Transverse colon (tissue), 4 donors: ENCODE measurements at regions not wholly inside any gene's neighbourhood (a gene's known extent, or its start where the extent isn't known, plus 50 kb on each side); places are given as distances from the start of the nearest gene placed in this dataset.

Experiments
- DNase-seq: peaks from one replicate; pipeline ENCODE4 v3.0.0-alpha.2; 2019
- H3K27ac ChIP-seq, 4 donors: fragments of 200-600 bp; sonication (generic); 2 replicates each; pipeline ENCODE4 v1.5.1; 2016 to 2018; ENCODE audit warnings: inconsistent platforms in 4 of 4
- H3K27me3 ChIP-seq: fragments of 200-600 bp; sonication (generic); 2 replicates; pipeline ENCODE4 v1.5.1; 2017; ENCODE audit warnings: inconsistent platforms
- H3K36me3 ChIP-seq, 4 donors: fragments of 200-600 bp; sonication (generic); 2 replicates each; pipeline ENCODE4 v1.5.1; 2017 to 2019; ENCODE audit warnings: inconsistent platforms in 4 of 4
- H3K4me1 ChIP-seq, 4 donors: fragments of 200-600 bp; sonication (generic); 2 replicates each; pipeline ENCODE4 v1.5.1; 2017 to 2020; ENCODE audit warnings: inconsistent platforms in 4 of 4
- H3K4me3 ChIP-seq, 4 donors: fragments of 200-600 bp; sonication (generic); 1 replicate in 1 of 4; 2 replicates in 3 of 4; pipeline versions ENCODE4 v1.5.1 to v1.6.1; 2017 to 2019; ENCODE audit warnings: inconsistent platforms in 4 of 4
- H3K9me3 ChIP-seq, 2 donors: fragments of 200-600 bp; sonication (generic); 2 replicates each; pipeline ENCODE4 v1.5.1; 2017 to 2019; ENCODE audit warnings: inconsistent platforms in 2 of 2
- CTCF ChIP-seq, 5 experiments: fragments of 200-600 bp in 3 of 5; fragments of 450-650 bp in 2 of 5; sonication (generic) in 3 of 5; IDR thresholded peaks; 1 replicate in 2 of 5; 2 replicates in 3 of 5; pipeline ENCODE4 v1.5.1; 2016 to 2017; ENCODE audit warnings: antibody characterized with exemption in 5 of 5, inconsistent platforms in 3 of 5, mild to moderate bottlenecking in 2 of 5, moderate library complexity in 1 of 5
- EP300 ChIP-seq: sonication (generic); formaldehyde crosslinking; IDR thresholded peaks from one replicate; pipeline ENCODE4 v1.6.1; 2017; ENCODE audit warnings: antibody characterized with exemption, low read depth
- POLR2A ChIP-seq: fragments of 450-650 bp; IDR thresholded peaks from one replicate; pipeline ENCODE4 v1.6.1; 2016; ENCODE audit warnings: antibody characterized with exemption, mild to moderate bottlenecking, moderate library complexity
- POLR2AphosphoS5 ChIP-seq, 3 donors: sonication (generic); formaldehyde crosslinking; IDR thresholded peaks; one replicate each; pipeline ENCODE4 v1.6.1; 2016; ENCODE audit warnings: antibody characterized with exemption in 3 of 3
- WGBS, 2 donors: methylation state at CpG; one replicate each; pipeline ENCODE4 v1.1.5; 2018; ENCODE audit warnings: low coverage in 1 of 2; 5-methylcytosine and 5-hydroxymethylcytosine counted together
- in situ Hi-C, 4 donors: fragments of 200-750 bp; cut with MboI; loops; one replicate each; pipeline versions ENCODE4 v1.15.0 to v1.15.1; 2017; ENCODE audit warnings: low sequenced_read_pairs in 3 of 4, low pct_ligation_motif_present in 1 of 4, low pct_unique_long_range_greater_than_20kb in 1 of 4
- intact Hi-C: fragments of 100-400 bp; cut with DNase I; formaldehyde crosslinking; loops from one replicate; pipeline ENCODE4 v1.15.1; 2023; ENCODE audit warnings: low total_unique reads

GRCh38 chr7:98679741-98680140 is 62.7 kb downstream of the NPTX2 start:
- H3K36me3 ChIP-seq, result no peaks in the 10 kb centered on the region
- H3K9me3 ChIP-seq, result no peaks in the 10 kb centered on the region
- intact Hi-C loops (no loop called here), in situ Hi-C loops (no loop called here)
- peaks cover 4% of the 10 kb centered on the region for H3K27me3 ChIP-seq
- no peak for DNase-seq
- no peaks in the 10 kb centered on the region for H3K4me1 ChIP-seq
- H3K27ac ChIP-seq, result no peak overlapping the region
- H3K4me3 ChIP-seq, result no peak overlapping the region
- 20 to 95% methylated on average over 1 to 3 of the region's 3 CpGs for WGBS, 2 donors
- TF ChIP-seq EP300 (no peak), POLR2A (no peak), CTCF (IDR thresholded peaks at IDR 0.05) (no peak), POLR2AphosphoS5 (IDR thresholded peaks at IDR 0.05) (no peak)

DNA sequence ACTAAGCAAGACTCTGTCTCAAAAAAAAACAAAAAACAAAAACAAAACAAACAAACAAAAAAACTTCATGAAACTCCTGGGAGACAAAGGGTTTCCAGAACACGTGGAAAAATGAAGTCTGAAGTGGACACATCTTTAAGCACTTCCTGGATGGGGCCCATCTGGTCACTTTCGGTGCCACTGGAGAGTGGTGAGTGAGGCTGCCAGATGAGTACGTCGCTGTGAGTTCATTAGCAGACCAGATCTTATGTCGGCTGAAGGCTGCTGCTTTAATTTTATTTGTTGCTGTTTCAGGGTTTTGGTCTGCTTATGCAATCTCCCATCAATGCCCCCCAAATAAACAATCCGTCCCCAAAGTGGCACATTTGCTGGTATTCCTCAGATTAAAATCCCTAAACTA is 64.4 kb downstream of the NPTX2 start:
- intact Hi-C loops, result no loop called here
- no peak overlapping the region for H3K27ac ChIP-seq
- H3K4me1 ChIP-seq, result no peaks in the 10 kb centered on the region
- TF ChIP-seq EP300 (no peak), POLR2A (no peak), CTCF (IDR thresholded peaks at IDR 0.05) (no peak), POLR2AphosphoS5 (IDR thresholded peaks at IDR 0.05) (no peak)
- H3K4me3 ChIP-seq, result no peak overlapping the region
- no peak for DNase-seq
- H3K36me3 ChIP-seq, result no peaks in the 10 kb centered on the region
- H3K9me3 ChIP-seq, result no peaks in the 10 kb centered on the region
- WGBS, 2 donors, result 32% methylated on average over 6 of the region's 6 CpGs; no CpG with 5 or more reads in 1 of the 2 donors
- in situ Hi-C loops, result no loop called here
- H3K27me3 ChIP-seq, result peaks cover 4% of the 10 kb centered on the region

GRCh38 chr7:98681951-98682350 is 64.9 kb downstream of the NPTX2 start:
- intact Hi-C loops, result no loop called here
- no peak overlapping the region for H3K27ac ChIP-seq
- 29 to 38% methylated on average over 4 to 15 of the region's 15 CpGs for WGBS, 2 donors

DNA sequence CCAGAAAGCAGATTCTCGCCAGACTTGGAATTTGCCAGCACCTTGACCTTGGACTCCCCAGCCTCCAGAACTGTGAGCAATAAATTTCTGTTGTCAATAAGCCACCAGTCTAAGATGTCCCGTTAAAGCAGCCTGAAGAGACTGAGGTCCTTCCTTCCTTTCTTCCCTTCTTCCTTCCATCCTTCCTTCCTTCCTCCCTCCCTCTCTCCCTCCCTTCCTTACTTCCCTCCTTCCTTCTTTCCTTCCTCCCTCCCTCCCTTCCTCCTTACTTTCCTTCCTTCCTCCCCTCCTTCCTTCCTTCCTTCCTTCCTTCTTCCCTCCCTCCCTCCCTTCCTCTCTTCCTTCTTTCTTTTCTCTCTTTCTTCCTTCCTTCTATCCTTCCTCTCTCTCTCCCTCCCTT is 66.4 kb downstream of the NPTX2 start:
- Histone ChIP-seq H3K4me3 (no peak overlapping the region), H3K36me3 (no peaks in the 10 kb centered on the region), H3K27ac (no peak overlapping the region), H3K4me1 (no peaks in the 10 kb centered on the region), H3K27me3 (peaks cover 4% of the 10 kb centered on the region), H3K9me3 (no peaks in the 10 kb centered on the region)
- in situ Hi-C loops, result no loop called here
- no peak for DNase-seq
- 56 to 63% methylated on average over 1 to 2 of the region's 2 CpGs for WGBS, 2 donors
- TF ChIP-seq EP300, result no peak
- no peak for TF ChIP-seq POLR2A
- no peak for TF ChIP-seq CTCF (IDR thresholded peaks at IDR 0.05)
- TF ChIP-seq POLR2AphosphoS5 (IDR thresholded peaks at IDR 0.05), result no peak
- intact Hi-C loops, result no loop called here

More at GRCh38 chr7:98681951-98682350, 64.9 kb downstream of the NPTX2 start:
- Histone ChIP-seq H3K4me3 (no peak overlapping the region), H3K27me3 (peaks cover 4% of the 10 kb centered on the region), H3K36me3 (no peaks in the 10 kb centered on the region), H3K4me1 (no peaks in the 10 kb centered on the region), H3K9me3 (no peaks in the 10 kb centered on the region)
- no peak for DNase-seq
- in situ Hi-C loops, result no loop called here
- TF ChIP-seq CTCF (IDR thresholded peaks at IDR 0.05) (no peak), POLR2A (no peak), POLR2AphosphoS5 (IDR thresholded peaks at IDR 0.05) (no peak), EP300 (no peak)
